ENCODE measurements at regions not wholly inside any gene's neighbourhood (a gene's known extent, or its start where the extent isn't known, plus 50 kb on each side); places are given as distances from the start of the nearest gene placed in this dataset.

- ChIA-PET CTCF (interaction anchor here (1.1 kb wide), 1 partner anchor 140 kb away, joined by 3 read pairs; no protein-coding TSS in a partner anchor), POLR2A (ENCODE audit: unreplicated experiment) (no interaction called here)
- in situ Hi-C loops (cut with MboI; ENCODE audit: low sequenced_read_pairs) (no loop called here), intact Hi-C loops (cut with micrococcal nuclease) (loop anchor here (5.0 kb wide), 1 partner anchor 106 kb away; no protein-coding TSS in a partner anchor), dilution Hi-C loops (cut with HindIII; ENCODE audit: low sequenced_read_pairs, unreplicated experiment) (no loop called here)
- Histone ChIP-seq H3K56ac (ENCODE audit: extremely low read depth, insufficient read depth, low read length) (no peak overlapping the region), H3K4me1 (ENCODE audit: control insufficient read depth, insufficient read depth, low read length) (no peaks in the 10 kb centered on the region), H3K23ac (ENCODE audit: low read depth, low read length) (no peak overlapping the region), H4K91ac (ENCODE audit: insufficient read depth, low read depth, low read length) (no peak overlapping the region), H3K79me1 (ENCODE audit: low read depth in 1 of 2, low read length in 2 of 2) (no peaks in the 10 kb centered on the region), H3K18ac (ENCODE audit: low read depth, low read length) (no peak overlapping the region), H3K4me3 (ENCODE audit: insufficient read depth, low read depth, low read length) (no peak overlapping the region), H3K27me3 (ENCODE audit: control insufficient read depth, insufficient read depth, low read length) (no peaks in the 10 kb centered on the region), H3K9me1 (ENCODE audit: insufficient read depth, low read length) (no peaks in the 10 kb centered on the region), H4K20me1 (ENCODE audit: insufficient read depth, low read length) (no peaks in the 10 kb centered on the region), H3K9me3 (ENCODE audit: control insufficient read depth, insufficient read depth, low read length) (no peaks in the 10 kb centered on the region), H3K36me3 (ENCODE audit: control insufficient read depth, insufficient read depth, low read length) (no peaks in the 10 kb centered on the region), H2BK20ac (ENCODE audit: low read depth, low read length) (no peak overlapping the region), H2BK15ac (ENCODE audit: low read depth, low read length) (no peak overlapping the region), H3K4me2 (ENCODE audit: low read depth, low read length) (no peak overlapping the region), H3K4ac (ENCODE audit: low read depth, low read length) (no peak overlapping the region), H2AK5ac (ENCODE audit: low read depth, low read length) (no peak overlapping the region), H3K9ac (ENCODE audit: low read depth, low read length) (no peak overlapping the region), H2AFZ (replicated peaks; ENCODE audit: low read length, poor library complexity) (no peak overlapping the region), H4K8ac (ENCODE audit: low read depth in 2 of 2, low read length in 2 of 2) (no peak overlapping the region), H3K27ac (ENCODE audit: insufficient read depth, low read length) (no peak overlapping the region), H3K14ac (replicated peaks; ENCODE audit: low read depth, low read length) (no peak overlapping the region), H2AK9ac (replicated peaks; ENCODE audit: low read depth, low read length, poor library complexity) (no peak overlapping the region), H2BK5ac (ENCODE audit: low read depth, low read length, poor library complexity, severe bottlenecking) (no peak overlapping the region), H4K5ac (ENCODE audit: low read depth, low read length) (no peak overlapping the region), H2BK120ac (ENCODE audit: low read depth, low read length) (no peak overlapping the region)
- DNase-seq: no peak
- TF ChIP-seq MXI1 (IDR thresholded peaks at IDR 0.05; ENCODE audit: borderline replicate concordance, low read depth, low read length) (no peak), NFE2L2 (IDR thresholded peaks at IDR 0.05; ENCODE audit: low read depth, low read length) (no peak), USF2 (IDR thresholded peaks at IDR 0.05; ENCODE audit: low read depth, low read length) (no peak), BHLHE40 (IDR thresholded peaks at IDR 0.05; ENCODE audit: low read depth, low read length) (no peak), MAFK (IDR thresholded peaks at IDR 0.05; ENCODE audit: low read depth, low read length) (no peak), CHD1 (IDR thresholded peaks at IDR 0.05; ENCODE audit: low read depth, low read length) (no peak), CEBPB (IDR thresholded peaks at IDR 0.05; ENCODE audit: low read depth, low read length) (no peak), MAZ (IDR thresholded peaks at IDR 0.05; ENCODE audit: borderline replicate concordance, low read depth, low read length) (no peak), RCOR1 (IDR thresholded peaks at IDR 0.05; ENCODE audit: insufficient replicate concordance, low read length) (no peak), SMC3 (IDR thresholded peaks at IDR 0.05; ENCODE audit: low read depth, low read length) (no peak), CTCF (conservative IDR thresholded peaks at IDR 0.05; ENCODE audit: low read depth, low read length) (no peak), POLR2A (IDR thresholded peaks at IDR 0.05; ENCODE audit: low read depth, low read length) (no peak), ELK1 (IDR thresholded peaks at IDR 0.05; ENCODE audit: borderline replicate concordance, low read depth, low read length) (no peak), RFX5 (IDR thresholded peaks at IDR 0.05; ENCODE audit: low read depth, low read length) (no peak), FOS (IDR thresholded peaks at IDR 0.05; ENCODE audit: low read depth, low read length) (no peak), RAD21 (IDR thresholded peaks at IDR 0.05; ENCODE audit: low read length) (no peak)
- WGBS, 2 experiments (ENCODE audit: extremely low coverage in 2 of 2, insufficient read length in 1 of 2): no CpG with 5 or more reads among the region's 4 CpGs
- ATAC-seq (ENCODE audit: low read depth): no peak
- no TSS peak for BruUV-seq (replicated peaks)
Measured at GRCh38 chr7:95668504-95669018, 72.2 kb upstream of the PDK4 start.
